A673 (cell line): ENCODE measurements at regions not wholly inside any gene's neighbourhood (a gene's known extent, or its start where the extent isn't known, plus 50 kb on each side); places are given as distances from the start of the nearest gene placed in this dataset.

ENCODE experiments used
- BruUV-seq: library from RNA; stranded (reverse); fragments of 400-500 nt; replicated peaks from 2 replicates; lab custom pipeline; 2021; lab: Mats Ljungman, UMichigan
- CTCF ChIA-PET: fragments of 300-600 bp; sonication (Branson Sonifier 250); formaldehyde crosslinking; loops from one replicate; lab custom pipeline; 2022; ENCODE audit warnings: antibody characterized with exemption; lab: Charles Lee
- POLR2A ChIA-PET: fragments of 300-600 bp; sonication (Branson Sonifier 250); formaldehyde crosslinking; loops from one replicate; lab custom pipeline; 2022; ENCODE audit warnings: antibody characterized with exemption; ENCODE audit not compliant: low non-redundant PET; lab: Charles Lee
- DNase-seq: peaks from one replicate; pipeline ENCODE4 v3.0.0-alpha.2; 2015; ENCODE audit warnings: low spot score
- H3K27ac ChIP-seq: fragments of 200-600 bp; sonication (generic); 2 replicates; pipeline ENCODE4 v1.5.1; 2016; ENCODE audit warnings: mixed run types, low read depth, mild to moderate bottlenecking, mixed read lengths, antibody characterized with exemption, low read length; ENCODE audit not compliant: poor library complexity, severe bottlenecking
- H3K27me3 ChIP-seq: fragments of 200-600 bp; sonication (generic); replicated peaks from 2 replicates; pipeline ENCODE4 v1.6.1; 2017; ENCODE audit warnings: mixed run types, low read depth, mild to moderate bottlenecking, mixed read lengths, antibody characterized with exemption, low read length; ENCODE audit not compliant: insufficient read depth, poor library complexity
- H3K36me3 ChIP-seq: fragments of 200-600 bp; sonication (generic); 2 replicates; pipeline ENCODE4 v1.6.1; 2016; ENCODE audit warnings: mixed run types, mild to moderate bottlenecking, mixed read lengths, antibody characterized with exemption, low read length; ENCODE audit not compliant: insufficient read depth, poor library complexity, severe bottlenecking
- H3K4me1 ChIP-seq: fragments of 200-600 bp; sonication (generic); 2 replicates; pipeline ENCODE4 v1.6.1; 2017; ENCODE audit warnings: mixed run types, mild to moderate bottlenecking, mixed read lengths, antibody characterized with exemption, low read length; ENCODE audit not compliant: insufficient read depth, poor library complexity, severe bottlenecking
- H3K4me3 ChIP-seq: fragments of 200-600 bp; sonication (generic); 2 replicates; pipeline ENCODE4 v1.5.1; 2016; ENCODE audit warnings: low read depth, mixed run types, mild to moderate bottlenecking, mixed read lengths, low read length; ENCODE audit not compliant: poor library complexity, severe bottlenecking
- H3K9me3 ChIP-seq: fragments of 200-600 bp; sonication (generic); 2 replicates; pipeline ENCODE4 v1.6.1; 2016; ENCODE audit warnings: mixed run types, low read depth, mild to moderate bottlenecking, mixed read lengths, antibody characterized with exemption, low read length; ENCODE audit not compliant: poor library complexity, severe bottlenecking
- EZH2 ChIP-seq: fragments of 200-600 bp; sonication (generic); IDR thresholded peaks from 2 replicates; pipeline ENCODE4 v1.6.1; 2017; ENCODE audit warnings: borderline replicate concordance, low read depth, mild to moderate bottlenecking, mixed read lengths, antibody characterized with exemption, low read length; ENCODE audit not compliant: poor library complexity, severe bottlenecking
- intact Hi-C: fragments of 100-400 bp; cut with micrococcal nuclease; formaldehyde crosslinking; loops from one replicate; pipeline ENCODE4 v1.10.0; 2022; ENCODE audit not compliant: unreplicated experiment
- TF ChIP-seq, protein P1 (sequence below): fragments of 300-800, 200-600 bp; sonication (generic); conservative IDR thresholded peaks from 2 replicates; pipeline ENCODE4 v1.5.1; 2017; ENCODE audit warnings: low read depth, mild to moderate bottlenecking, antibody characterized with exemption, low read length, moderate library complexity, mixed read lengths

DNA sequence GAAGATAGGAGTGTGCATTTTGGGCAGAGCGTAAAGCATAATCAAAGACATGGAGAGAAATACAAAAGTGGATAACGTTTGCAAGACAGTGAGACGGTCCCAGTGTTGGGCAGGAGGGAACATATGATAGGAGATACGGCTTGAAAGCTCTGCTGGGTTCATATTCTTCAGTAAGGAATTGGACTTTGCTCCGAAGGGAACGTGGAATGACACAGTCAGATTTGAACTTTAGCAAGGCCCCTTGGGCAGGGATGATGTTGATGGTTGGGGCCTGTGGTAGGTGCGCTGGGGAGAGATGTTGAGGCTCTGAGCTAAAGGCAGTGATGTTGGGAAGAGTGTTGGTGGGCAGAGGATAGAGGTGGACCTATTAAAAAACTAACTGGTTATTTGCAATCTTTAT, 143.5 kb upstream of the TBX3 start:
- H3K4me3 ChIP-seq = no peak overlapping the region
- no TSS peak for BruUV-seq
- no peak overlapping the region for H3K27ac ChIP-seq
- intact Hi-C loops = no loop called here
- no peaks in the 10 kb centered on the region for H3K36me3 ChIP-seq
- no peaks in the 10 kb centered on the region for H3K4me1 ChIP-seq
- DNase-seq = no peak
- POLR2A ChIA-PET = no interaction called here
- no peaks in the 10 kb centered on the region for H3K27me3 ChIP-seq
- TF ChIP-seq, protein P1, sequence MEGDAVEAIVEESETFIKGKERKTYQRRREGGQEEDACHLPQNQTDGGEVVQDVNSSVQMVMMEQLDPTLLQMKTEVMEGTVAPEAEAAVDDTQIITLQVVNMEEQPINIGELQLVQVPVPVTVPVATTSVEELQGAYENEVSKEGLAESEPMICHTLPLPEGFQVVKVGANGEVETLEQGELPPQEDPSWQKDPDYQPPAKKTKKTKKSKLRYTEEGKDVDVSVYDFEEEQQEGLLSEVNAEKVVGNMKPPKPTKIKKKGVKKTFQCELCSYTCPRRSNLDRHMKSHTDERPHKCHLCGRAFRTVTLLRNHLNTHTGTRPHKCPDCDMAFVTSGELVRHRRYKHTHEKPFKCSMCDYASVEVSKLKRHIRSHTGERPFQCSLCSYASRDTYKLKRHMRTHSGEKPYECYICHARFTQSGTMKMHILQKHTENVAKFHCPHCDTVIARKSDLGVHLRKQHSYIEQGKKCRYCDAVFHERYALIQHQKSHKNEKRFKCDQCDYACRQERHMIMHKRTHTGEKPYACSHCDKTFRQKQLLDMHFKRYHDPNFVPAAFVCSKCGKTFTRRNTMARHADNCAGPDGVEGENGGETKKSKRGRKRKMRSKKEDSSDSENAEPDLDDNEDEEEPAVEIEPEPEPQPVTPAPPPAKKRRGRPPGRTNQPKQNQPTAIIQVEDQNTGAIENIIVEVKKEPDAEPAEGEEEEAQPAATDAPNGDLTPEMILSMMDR = no peak
- no peak for TF ChIP-seq EZH2
- H3K9me3 ChIP-seq = no peaks in the 10 kb centered on the region
- CTCF ChIA-PET = no interaction called here

DNA sequence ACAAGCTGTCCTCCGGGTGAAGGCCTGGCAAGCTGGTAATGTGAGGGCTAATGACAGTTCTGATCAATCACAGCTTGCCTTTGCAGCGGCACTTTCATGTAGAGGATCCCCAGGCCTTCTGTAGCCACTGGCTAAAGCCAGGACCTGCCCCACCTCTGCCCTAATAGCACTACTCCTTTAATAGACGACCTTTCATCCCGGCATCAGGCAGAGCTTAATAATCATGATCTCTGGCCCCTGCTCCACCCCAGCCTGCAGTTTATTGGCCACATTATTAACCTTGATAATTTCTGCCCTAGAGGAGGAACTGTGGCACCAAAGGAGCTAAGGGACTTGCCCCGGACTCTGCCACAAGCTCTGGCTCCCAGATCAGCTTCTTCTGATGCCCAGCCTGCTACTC, 142.3 kb upstream of the TBX3 start:
- intact Hi-C loops = no loop called here
- TF ChIP-seq EZH2 = no peak
- TF ChIP-seq, protein P1 = no peak
- H3K9me3 ChIP-seq = no peaks in the 10 kb centered on the region
- H3K4me1 ChIP-seq = no peaks in the 10 kb centered on the region
- POLR2A ChIA-PET = no interaction called here
- no peaks in the 10 kb centered on the region for H3K27me3 ChIP-seq
- DNase-seq = no peak
- no peak overlapping the region for H3K4me3 ChIP-seq
- CTCF ChIA-PET = no interaction called here
- H3K27ac ChIP-seq = no peak overlapping the region
- H3K36me3 ChIP-seq = no peaks in the 10 kb centered on the region
- BruUV-seq = no TSS peak

DNA sequence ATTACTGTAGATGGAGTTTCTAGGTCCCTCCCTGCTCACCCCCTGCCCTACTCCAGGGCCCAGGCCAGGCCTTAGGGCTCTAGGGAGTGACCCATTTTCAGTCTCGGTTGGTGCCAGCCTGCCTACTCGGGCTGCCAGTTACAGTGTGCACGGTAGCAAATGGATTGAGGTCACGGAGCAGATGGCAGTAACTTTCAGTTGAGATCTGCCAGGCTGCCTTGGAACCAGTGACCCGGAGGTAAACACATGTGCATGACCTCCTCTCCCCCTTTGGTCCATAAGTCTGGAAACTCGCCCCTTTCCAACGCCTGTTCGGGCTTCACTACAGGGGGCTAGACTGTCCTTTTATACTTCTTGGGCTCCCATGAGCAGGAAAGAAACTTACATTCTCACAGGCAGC, 139.7 kb upstream of the TBX3 start:
- no peak overlapping the region for H3K27ac ChIP-seq
- TF ChIP-seq EZH2 = no peak
- TF ChIP-seq, protein P1 = no peak
- H3K4me1 ChIP-seq = no peaks in the 10 kb centered on the region
- intact Hi-C loops = no loop called here
- no peaks in the 10 kb centered on the region for H3K27me3 ChIP-seq
- DNase-seq = no peak
- no peaks in the 10 kb centered on the region for H3K9me3 ChIP-seq
- no peak overlapping the region for H3K4me3 ChIP-seq
- no peaks in the 10 kb centered on the region for H3K36me3 ChIP-seq
- BruUV-seq = no TSS peak
- POLR2A ChIA-PET = no interaction called here
- CTCF ChIA-PET = no interaction called here
